Calu3 (cell line): ENCODE measurements at regions not wholly inside any gene's neighbourhood (a gene's known extent, or its start where the extent isn't known, plus 50 kb on each side); places are given as distances from the start of the nearest gene placed in this dataset.

ENCODE experiments used
- BruUV-seq: library from RNA; stranded (reverse); fragments of 400-500 nt; replicated peaks from 2 replicates; lab custom pipeline; 2021; lab: Mats Ljungman, UMichigan
- CTCF ChIA-PET: fragments of 300-600 bp; sonication (Branson Sonifier 250); formaldehyde crosslinking; loops from one replicate; lab custom pipeline; 2022; ENCODE audit warnings: antibody characterized with exemption; lab: Charles Lee
- DNase-seq: peaks from one replicate; pipeline ENCODE4 v3.0.0; 2022
- H3K27ac Mint-ChIP-seq: one replicate; pipeline ENCODE4 v1.8.0; 2022; ENCODE audit warnings: mixed read lengths; ENCODE audit not compliant: unreplicated experiment
- H3K27me3 Mint-ChIP-seq: one replicate; pipeline ENCODE4 v1.8.0; 2022; ENCODE audit warnings: mixed read lengths; ENCODE audit not compliant: unreplicated experiment
- H3K36me3 Mint-ChIP-seq: one replicate; pipeline ENCODE4 v1.8.0; 2022; ENCODE audit warnings: mild to moderate bottlenecking, moderate library complexity, mixed read lengths; ENCODE audit not compliant: insufficient read depth, unreplicated experiment
- H3K4me1 Mint-ChIP-seq: one replicate; pipeline ENCODE4 v1.8.0; 2022; ENCODE audit warnings: mild to moderate bottlenecking, low read depth, mixed read lengths; ENCODE audit not compliant: unreplicated experiment
- H3K4me3 Mint-ChIP-seq: one replicate; pipeline ENCODE4 v1.8.0; 2022; ENCODE audit warnings: mild to moderate bottlenecking, low read depth, moderate library complexity, mixed read lengths; ENCODE audit not compliant: unreplicated experiment
- H3K9me3 Mint-ChIP-seq: one replicate; pipeline ENCODE4 v1.8.0; 2022; ENCODE audit warnings: low read depth, mixed read lengths; ENCODE audit not compliant: unreplicated experiment
- CTCF ChIP-seq: fragments of 200-600 bp; IDR thresholded peaks from one replicate; pipeline ENCODE4 v1.8.0; 2022; ENCODE audit warnings: antibody characterized with exemption; ENCODE audit not compliant: unreplicated experiment
- intact Hi-C: fragments of 100-400 bp; cut with micrococcal nuclease; formaldehyde crosslinking; loops from one replicate; pipeline ENCODE4 v1.10.0; 2022; ENCODE audit not compliant: unreplicated experiment

- CTCF ChIA-PET = no interaction called here
- BruUV-seq = no TSS peak
- Mint-ChIP-seq H3K9me3 (no peaks in the 10 kb centered on the region), H3K4me1 (peaks cover 7% of the 10 kb centered on the region), H3K27me3 (no peaks in the 10 kb centered on the region), H3K36me3 (no peaks in the 10 kb centered on the region), H3K27ac (no peak overlapping the region), H3K4me3 (no peak overlapping the region)
- no peak for DNase-seq
- intact Hi-C loops = no loop called here
- no peak for TF ChIP-seq CTCF
Observed at GRCh38 chr5:21143686-21144085, 1155.7 kb upstream of the CDH18 start.

- Mint-ChIP-seq H3K4me1 (peaks cover 7% of the 10 kb centered on the region), H3K27me3 (no peaks in the 10 kb centered on the region), H3K9me3 (no peaks in the 10 kb centered on the region), H3K36me3 (no peaks in the 10 kb centered on the region), H3K4me3 (no peak overlapping the region), H3K27ac (no peak overlapping the region)
- no peak for TF ChIP-seq CTCF
- intact Hi-C loops = no loop called here
- no peak for DNase-seq
- CTCF ChIA-PET = no interaction called here
- no TSS peak for BruUV-seq
Observed at GRCh38 chr5:21142791-21143190, 1154.8 kb upstream of the CDH18 start.

- H3K27me3 Mint-ChIP-seq = no peaks in the 10 kb centered on the region
- no peak overlapping the region for H3K27ac Mint-ChIP-seq
- peaks cover 7% of the 10 kb centered on the region for H3K4me1 Mint-ChIP-seq
- intact Hi-C loops = no loop called here
- H3K36me3 Mint-ChIP-seq = no peaks in the 10 kb centered on the region
- H3K4me3 Mint-ChIP-seq = no peak overlapping the region
- DNase-seq = no peak
- no peak for TF ChIP-seq CTCF
- CTCF ChIA-PET = no interaction called here
- BruUV-seq = no TSS peak
- no peaks in the 10 kb centered on the region for H3K9me3 Mint-ChIP-seq
Observed at GRCh38 chr5:21140987-21141386, 1153.0 kb upstream of the CDH18 start.

- CTCF ChIA-PET = interaction anchor here (0.6 kb wide), 1 partner anchor 9 kb away, joined by 3 read pairs; no protein-coding TSS in a partner anchor
- no peaks in the 10 kb centered on the region for H3K4me1 Mint-ChIP-seq
- no peaks in the 10 kb centered on the region for H3K36me3 Mint-ChIP-seq
- intact Hi-C loops = no loop called here
- peaks cover 3% of the 10 kb centered on the region for H3K9me3 Mint-ChIP-seq
- no peak overlapping the region for H3K4me3 Mint-ChIP-seq
- H3K27me3 Mint-ChIP-seq = no peaks in the 10 kb centered on the region
- no TSS peak for BruUV-seq
- no peak overlapping the region for H3K27ac Mint-ChIP-seq
- no peak for TF ChIP-seq CTCF
- no peak for DNase-seq
Observed at GRCh38 chr5:21126236-21126635, 1138.2 kb upstream of the CDH18 start.
